ENCODE measurements at regions not wholly inside any gene's neighbourhood (a gene's known extent, or its start where the extent isn't known, plus 50 kb on each side); places are given as distances from the start of the nearest gene placed in this dataset.

DNA sequence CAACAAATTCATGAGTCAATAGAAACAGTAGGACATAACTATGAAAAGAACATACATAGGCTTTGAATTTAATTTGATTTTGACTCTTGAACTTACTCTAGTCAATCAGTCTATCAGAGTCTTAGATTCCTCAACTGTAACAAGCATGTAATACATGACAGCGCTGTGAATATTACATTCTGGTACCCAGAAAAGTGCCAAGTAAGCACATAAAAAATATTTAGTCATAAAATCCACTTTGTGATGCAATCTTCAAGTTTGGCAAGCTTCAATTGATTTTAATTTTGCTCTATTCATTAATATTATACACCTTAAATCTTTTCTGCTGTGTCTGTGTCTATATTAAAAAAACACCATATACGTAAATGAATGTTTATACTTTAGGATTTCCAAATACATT is 483.3 kb downstream of the PRR32 start:
- TF ChIP-seq, protein P1, sequence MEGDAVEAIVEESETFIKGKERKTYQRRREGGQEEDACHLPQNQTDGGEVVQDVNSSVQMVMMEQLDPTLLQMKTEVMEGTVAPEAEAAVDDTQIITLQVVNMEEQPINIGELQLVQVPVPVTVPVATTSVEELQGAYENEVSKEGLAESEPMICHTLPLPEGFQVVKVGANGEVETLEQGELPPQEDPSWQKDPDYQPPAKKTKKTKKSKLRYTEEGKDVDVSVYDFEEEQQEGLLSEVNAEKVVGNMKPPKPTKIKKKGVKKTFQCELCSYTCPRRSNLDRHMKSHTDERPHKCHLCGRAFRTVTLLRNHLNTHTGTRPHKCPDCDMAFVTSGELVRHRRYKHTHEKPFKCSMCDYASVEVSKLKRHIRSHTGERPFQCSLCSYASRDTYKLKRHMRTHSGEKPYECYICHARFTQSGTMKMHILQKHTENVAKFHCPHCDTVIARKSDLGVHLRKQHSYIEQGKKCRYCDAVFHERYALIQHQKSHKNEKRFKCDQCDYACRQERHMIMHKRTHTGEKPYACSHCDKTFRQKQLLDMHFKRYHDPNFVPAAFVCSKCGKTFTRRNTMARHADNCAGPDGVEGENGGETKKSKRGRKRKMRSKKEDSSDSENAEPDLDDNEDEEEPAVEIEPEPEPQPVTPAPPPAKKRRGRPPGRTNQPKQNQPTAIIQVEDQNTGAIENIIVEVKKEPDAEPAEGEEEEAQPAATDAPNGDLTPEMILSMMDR (conservative IDR thresholded peaks at IDR 0.05; ENCODE audit: low read depth, low read length) = no peak
- no peak overlapping the region for H3K27ac ChIP-seq
- H3K27me3 ChIP-seq (ENCODE audit: insufficient read depth, low read depth) = no peaks in the 10 kb centered on the region
- no peaks in the 10 kb centered on the region for H3K4me1 ChIP-seq (ENCODE audit: low read depth, poor library complexity, severe bottlenecking)
- no peak overlapping the region for H3K4me2 ChIP-seq
- no peak overlapping the region for H3K9ac ChIP-seq
- no peaks in the 10 kb centered on the region for H4K20me1 ChIP-seq (ENCODE audit: insufficient read depth)
- H3K36me3 ChIP-seq (ENCODE audit: insufficient read depth) = no peaks in the 10 kb centered on the region
- no peak overlapping the region for H2AFZ ChIP-seq (ENCODE audit: low read depth)
- H3K79me2 ChIP-seq (ENCODE audit: insufficient read depth, low read depth) = no peaks in the 10 kb centered on the region
- no peak overlapping the region for H3K4me3 ChIP-seq (IDR thresholded peaks at IDR 0.05; ENCODE audit: insufficient read depth, low read depth, low read length)

DNA sequence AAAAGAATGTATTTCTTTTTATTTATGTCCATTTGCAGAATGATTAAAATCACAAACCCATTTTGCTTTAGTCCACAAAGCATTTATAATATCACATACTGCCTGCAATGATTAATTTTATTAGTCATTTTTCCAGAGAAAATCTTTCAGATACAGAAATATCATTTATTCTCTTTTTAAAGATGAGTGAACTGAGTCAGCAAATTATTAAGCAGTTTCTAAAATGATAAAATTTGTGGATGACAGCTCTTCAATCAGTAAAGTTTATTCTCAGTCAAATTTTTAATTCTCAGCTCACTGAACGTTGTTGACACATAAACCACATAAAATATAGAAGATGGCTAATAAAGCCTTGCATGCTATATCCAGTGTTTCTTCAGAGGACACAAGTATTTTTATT is 485.5 kb downstream of the PRR32 start:
- Histone ChIP-seq H3K4me2 (no peak overlapping the region), H3K9ac (no peak overlapping the region), H2AFZ (ENCODE audit: low read depth) (no peak overlapping the region), H3K4me3 (IDR thresholded peaks at IDR 0.05; ENCODE audit: insufficient read depth, low read depth, low read length) (no peak overlapping the region), H3K79me2 (ENCODE audit: insufficient read depth, low read depth) (no peaks in the 10 kb centered on the region), H3K27me3 (ENCODE audit: insufficient read depth, low read depth) (no peaks in the 10 kb centered on the region), H3K36me3 (ENCODE audit: insufficient read depth) (no peaks in the 10 kb centered on the region), H4K20me1 (ENCODE audit: insufficient read depth) (no peaks in the 10 kb centered on the region), H3K4me1 (ENCODE audit: low read depth, poor library complexity, severe bottlenecking) (no peaks in the 10 kb centered on the region), H3K27ac (no peak overlapping the region)
- TF ChIP-seq, protein P1 (conservative IDR thresholded peaks at IDR 0.05; ENCODE audit: low read depth, low read length) = no peak

DNA sequence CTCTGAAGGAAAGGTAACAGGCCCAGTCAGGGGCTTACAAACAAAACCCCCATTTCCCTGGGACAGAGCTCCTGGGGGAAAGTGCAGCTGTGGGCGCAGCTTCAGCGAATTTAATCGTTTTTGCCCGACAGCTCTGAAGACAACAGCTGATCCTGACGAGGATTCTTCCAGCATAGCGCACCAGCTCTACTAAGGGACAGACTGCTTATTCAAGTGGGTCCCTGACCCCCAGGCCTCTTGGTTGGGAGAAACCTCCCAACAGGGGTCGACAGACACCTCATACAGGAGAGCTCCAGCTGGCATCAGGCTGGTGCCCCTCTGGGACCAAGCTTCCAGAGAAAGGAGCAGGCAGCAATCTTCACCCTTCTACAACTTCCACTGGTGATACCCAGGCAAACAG is 486.7 kb downstream of the PRR32 start:
- H3K36me3 ChIP-seq (ENCODE audit: insufficient read depth) = no peaks in the 10 kb centered on the region
- H3K27ac ChIP-seq = no peak overlapping the region
- H3K79me2 ChIP-seq (ENCODE audit: insufficient read depth, low read depth) = no peaks in the 10 kb centered on the region
- H3K9ac ChIP-seq = no peak overlapping the region
- no peaks in the 10 kb centered on the region for H4K20me1 ChIP-seq (ENCODE audit: insufficient read depth)
- no peaks in the 10 kb centered on the region for H3K27me3 ChIP-seq (ENCODE audit: insufficient read depth, low read depth)
- H3K4me1 ChIP-seq (ENCODE audit: low read depth, poor library complexity, severe bottlenecking) = no peaks in the 10 kb centered on the region
- no peak overlapping the region for H3K4me2 ChIP-seq
- no peak overlapping the region for H3K4me3 ChIP-seq (IDR thresholded peaks at IDR 0.05; ENCODE audit: insufficient read depth, low read depth, low read length)
- H2AFZ ChIP-seq (ENCODE audit: low read depth) = no peak overlapping the region
- TF ChIP-seq, protein P1 (conservative IDR thresholded peaks at IDR 0.05; ENCODE audit: low read depth, low read length) = no peak

DNA sequence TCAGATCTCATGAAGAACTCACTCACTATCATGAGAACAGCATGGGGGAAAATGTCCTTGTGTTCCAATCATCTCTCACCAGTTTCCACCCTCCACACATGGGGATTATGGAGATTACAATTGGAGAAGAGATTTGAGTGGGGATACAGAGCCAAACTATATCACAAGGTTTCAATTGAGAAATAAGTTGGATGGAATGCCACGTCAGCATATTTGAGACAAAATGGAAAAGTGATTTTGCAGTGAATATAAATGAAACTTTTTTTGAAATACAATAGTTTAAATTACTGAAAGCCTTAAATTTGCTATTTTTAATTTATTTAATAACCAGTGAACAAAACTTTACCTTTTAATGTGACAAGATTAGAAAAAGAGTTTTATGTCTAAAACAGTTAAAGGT is 494.1 kb downstream of the PRR32 start:
- no peak overlapping the region for H3K4me2 ChIP-seq

More for the DNA sequence above, 494.1 kb downstream of the PRR32 start:
- H3K79me2 ChIP-seq (ENCODE audit: insufficient read depth, low read depth) = no peaks in the 10 kb centered on the region
- TF ChIP-seq, protein P1 (conservative IDR thresholded peaks at IDR 0.05; ENCODE audit: low read depth, low read length) = no peak
- no peak overlapping the region for H3K27ac ChIP-seq
- no peak overlapping the region for H3K9ac ChIP-seq
- no peaks in the 10 kb centered on the region for H3K4me1 ChIP-seq (ENCODE audit: low read depth, poor library complexity, severe bottlenecking)
- no peaks in the 10 kb centered on the region for H4K20me1 ChIP-seq (ENCODE audit: insufficient read depth)
- no peaks in the 10 kb centered on the region for H3K27me3 ChIP-seq (ENCODE audit: insufficient read depth, low read depth)
- no peak overlapping the region for H3K4me3 ChIP-seq (IDR thresholded peaks at IDR 0.05; ENCODE audit: insufficient read depth, low read depth, low read length)
- no peak overlapping the region for H2AFZ ChIP-seq (ENCODE audit: low read depth)
- H3K36me3 ChIP-seq (ENCODE audit: insufficient read depth) = no peaks in the 10 kb centered on the region
